ENCODE measurements at regions not wholly inside any gene's neighbourhood (a gene's known extent, or its start where the extent isn't known, plus 50 kb on each side); places are given as distances from the start of the nearest gene placed in this dataset.

DNA sequence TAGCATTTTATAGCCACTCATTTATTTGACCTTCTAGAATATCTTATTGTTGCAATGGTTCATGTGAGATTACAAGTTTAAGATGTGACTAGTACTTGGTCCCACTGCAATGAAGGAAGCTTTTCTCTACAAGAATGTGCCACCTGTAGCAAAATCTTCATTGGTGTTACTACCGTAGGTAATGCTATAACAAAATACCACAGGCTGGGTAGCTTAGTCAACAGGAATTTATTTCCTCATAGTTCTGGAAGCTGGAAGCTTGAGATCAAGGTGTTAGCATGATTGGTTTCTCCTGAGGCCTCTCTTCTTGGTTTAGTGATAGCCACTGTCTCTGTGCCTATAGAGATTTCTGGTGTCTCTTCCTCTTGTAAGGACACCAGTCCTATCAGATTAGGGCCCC is 441.0 kb downstream of the GPM6A start:
- TF ChIP-seq CTCF (conservative IDR thresholded peaks at IDR 0.05; ENCODE audit: low read depth, low read length) (no peak), EZH2 (IDR thresholded peaks at IDR 0.05; ENCODE audit: borderline replicate concordance, low read depth, low read length, poor library complexity, severe bottlenecking) (no peak)
